Mucosa of descending colon (tissue), 3 donors: ENCODE measurements at regions not wholly inside any gene's neighbourhood (a gene's known extent, or its start where the extent isn't known, plus 50 kb on each side); places are given as distances from the start of the nearest gene placed in this dataset.
"Not testable (repeated sequence)": the region's sequence is repeated elsewhere in the genome, so short reads cannot be mapped to it uniquely, and the experiment has no call there.

Experiments used
- ATAC-seq: fragments of 200-7000 bp; cut with Tn5 transposase; one replicate; pipeline ENCODE4 v1.9.1; 2020; ENCODE audit warnings: mild to moderate bottlenecking, moderate library complexity
- DNase-seq, 3 donors: peaks; one replicate each; pipeline ENCODE4 v3.0.0-alpha.2; 2020
- H3K36me3 ChIP-seq: fragments of 200-600 bp; one replicate; pipeline ENCODE4 v1.8.0; 2021; ENCODE audit warnings: low read depth, mild to moderate bottlenecking
- H3K4me1 ChIP-seq: fragments of 200-600 bp; one replicate; pipeline ENCODE4 v1.8.0; 2021; ENCODE audit warnings: low read depth, mild to moderate bottlenecking
- H3K4me3 ChIP-seq: fragments of 200-600 bp; one replicate; pipeline ENCODE4 v1.8.0; 2021; ENCODE audit warnings: mild to moderate bottlenecking
- H3K9me3 ChIP-seq: fragments of 200-600 bp; one replicate; pipeline ENCODE4 v1.8.0; 2021; ENCODE audit warnings: mild to moderate bottlenecking
- CTCF ChIP-seq: fragments of 200-600 bp; IDR thresholded peaks from one replicate; pipeline ENCODE4 v1.8.0; 2022; ENCODE audit warnings: antibody characterized with exemption, mild to moderate bottlenecking
- intact Hi-C, 2 donors: fragments of 100-400 bp; cut with DNase I in 1 of 2; cut with micrococcal nuclease in 1 of 2; formaldehyde crosslinking; loops; one replicate each; pipeline versions ENCODE4 v1.11.0 to v1.11.1; 2022; cut with DNase I, micrococcal nuclease
- donor health status: DM: no; HTN: no; CAD: no; lungs with moderate emphysema.
- donor health status: DM: no; HTN: no; CAD: no.
- donor health status: DM: no; HTN: yes; CAD: no.

GRCh38 chr18:38502539-38502938 is 936.9 kb upstream of the CELF4 start:
- H3K36me3 ChIP-seq, result no peaks in the 10 kb centered on the region
- ATAC-seq (no peak), DNase-seq (no peak)
- no peak overlapping the region for H3K4me3 ChIP-seq
- no peaks in the 10 kb centered on the region for H3K4me1 ChIP-seq
- intact Hi-C loops, result no loop called here
- no peak for TF ChIP-seq CTCF
- peaks cover 23% of the 10 kb centered on the region for H3K9me3 ChIP-seq

DNA sequence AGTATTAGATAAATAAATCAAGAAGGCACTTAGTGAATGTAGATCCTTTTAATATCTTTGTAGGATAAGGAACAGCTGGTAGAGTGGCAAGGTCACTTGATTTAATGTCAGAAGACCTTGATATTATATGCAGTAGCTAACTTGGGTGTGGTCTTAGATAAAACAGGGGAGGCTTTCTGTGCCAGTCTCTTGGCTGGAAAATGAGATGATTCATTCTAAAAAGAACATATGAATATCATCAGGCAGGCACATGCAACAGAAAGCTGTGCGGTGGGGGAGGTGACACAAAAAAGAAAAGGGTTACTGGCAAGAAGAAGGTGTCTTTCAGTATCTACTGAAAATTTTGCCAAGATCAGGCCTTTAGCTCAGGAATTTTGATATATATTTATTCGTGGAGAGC is 931.7 kb upstream of the CELF4 start:
- DNase-seq (no peak), ATAC-seq (no peak)
- intact Hi-C loops, result no loop called here
- no peaks in the 10 kb centered on the region for H3K36me3 ChIP-seq
- peaks cover 26% of the 10 kb centered on the region for H3K9me3 ChIP-seq
- no peak for TF ChIP-seq CTCF
- no peaks in the 10 kb centered on the region for H3K4me1 ChIP-seq
- no peak overlapping the region for H3K4me3 ChIP-seq

GRCh38 chr18:38496222-38496793 is 930.7 kb upstream of the CELF4 start:
- H3K9me3 ChIP-seq, result peaks cover 29% of the 10 kb centered on the region
- no peak for TF ChIP-seq CTCF
- H3K36me3 ChIP-seq, result no peaks in the 10 kb centered on the region
- intact Hi-C loops, result no loop called here
- no peak for DNase-seq
- ATAC-seq, result no peak
- H3K4me1 ChIP-seq, result no peaks in the 10 kb centered on the region
- no peak overlapping the region for H3K4me3 ChIP-seq

- no peaks in the 10 kb centered on the region for H3K4me1 ChIP-seq
- intact Hi-C loops, result no loop called here
- no peaks in the 10 kb centered on the region for H3K36me3 ChIP-seq
- no peak for TF ChIP-seq CTCF
- no peak for DNase-seq
- ATAC-seq, result no peak
- H3K9me3 ChIP-seq, result peaks cover 15% of the 10 kb centered on the region
- no peak overlapping the region for H3K4me3 ChIP-seq
These were observed 928.5 kb upstream of the CELF4 start for GRCh38 chr18:38494065-38494464.

DNA sequence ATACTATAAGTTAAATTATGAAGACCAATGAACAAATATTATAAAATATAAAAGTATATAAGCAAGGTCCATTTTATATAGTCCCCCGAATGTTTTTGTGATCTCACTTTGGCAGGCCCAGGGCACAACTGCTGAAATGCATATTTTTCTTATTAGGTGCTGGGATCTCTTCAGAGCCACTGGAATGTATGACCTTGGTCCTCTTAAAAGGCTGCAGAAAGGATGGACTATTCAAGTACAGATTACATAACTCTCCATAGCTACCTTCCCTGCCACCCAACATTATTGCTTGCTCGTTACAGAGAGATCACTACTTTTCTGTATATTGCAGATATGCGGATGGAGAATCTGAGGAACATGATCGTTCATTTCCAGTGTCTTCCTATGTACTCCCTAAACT is 925.6 kb upstream of the CELF4 start:
- no peak for TF ChIP-seq CTCF
- peaks cover 4% of the 10 kb centered on the region for H3K9me3 ChIP-seq
- H3K4me3 ChIP-seq, result no peak overlapping the region
- DNase-seq (no peak), ATAC-seq (no peak)
- intact Hi-C loops, result no loop called here
- no peaks in the 10 kb centered on the region for H3K4me1 ChIP-seq
- no peaks in the 10 kb centered on the region for H3K36me3 ChIP-seq

- DNase-seq, intact Hi-C loops, H3K36me3 ChIP-seq, ATAC-seq, H3K4me1 ChIP-seq, H3K4me3 ChIP-seq: not testable (repeated sequence)
- H3K9me3 ChIP-seq, result peaks cover 10% of the 10 kb centered on the region
These were observed 924.1 kb upstream of the CELF4 start for GRCh38 chr18:38489721-38490120.
